Ramos (cell line): ENCODE measurements at regions not wholly inside any gene's neighbourhood (a gene's known extent, or its start where the extent isn't known, plus 50 kb on each side); places are given as distances from the start of the nearest gene placed in this dataset.

Experiments
- in situ Hi-C: fragments of 300-500 bp; cut with MboI; formaldehyde crosslinking; loops from one replicate; pipeline ENCODE4 v1.14.3; 2022; ENCODE audit warnings: low sequenced_read_pairs; ENCODE audit not compliant: unreplicated experiment

DNA sequence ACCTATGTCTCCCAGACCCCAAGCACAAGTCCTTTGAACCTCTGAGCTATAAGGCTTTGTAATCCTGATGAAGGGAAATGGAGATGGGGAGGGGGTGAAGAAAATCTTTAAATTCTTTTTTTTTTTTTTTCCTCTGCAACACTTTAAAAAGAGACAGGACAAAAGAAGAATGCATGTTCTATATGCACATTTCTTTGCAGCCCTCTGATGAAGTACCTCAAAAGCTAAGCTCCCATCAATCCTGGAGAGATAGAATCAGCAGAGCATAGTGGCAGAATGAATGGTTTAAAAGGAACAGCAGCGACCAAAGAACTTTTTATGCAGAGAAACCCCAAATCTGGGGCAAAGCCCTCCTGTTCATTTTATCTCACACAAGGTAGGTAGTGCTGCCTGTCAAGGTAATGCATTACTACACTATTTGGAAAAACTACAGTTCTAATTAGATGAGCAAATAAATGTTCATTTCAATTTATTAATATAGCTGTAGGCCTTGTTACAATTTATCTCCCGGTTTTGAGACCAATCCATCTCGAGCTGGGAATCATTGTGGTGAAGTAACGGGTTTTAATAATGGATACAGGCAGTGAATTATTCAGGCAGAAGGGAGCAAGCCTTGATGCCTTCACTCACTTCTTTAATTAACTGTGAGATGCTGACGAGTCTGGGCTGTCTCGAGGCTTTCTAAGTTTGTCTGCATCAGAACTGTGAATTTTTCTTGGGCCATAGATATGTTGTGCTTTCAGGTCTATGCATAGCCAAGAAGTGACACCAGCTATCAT lies 173.5 kb upstream of the ZNF608 start:
- in situ Hi-C loops: no loop called here

DNA sequence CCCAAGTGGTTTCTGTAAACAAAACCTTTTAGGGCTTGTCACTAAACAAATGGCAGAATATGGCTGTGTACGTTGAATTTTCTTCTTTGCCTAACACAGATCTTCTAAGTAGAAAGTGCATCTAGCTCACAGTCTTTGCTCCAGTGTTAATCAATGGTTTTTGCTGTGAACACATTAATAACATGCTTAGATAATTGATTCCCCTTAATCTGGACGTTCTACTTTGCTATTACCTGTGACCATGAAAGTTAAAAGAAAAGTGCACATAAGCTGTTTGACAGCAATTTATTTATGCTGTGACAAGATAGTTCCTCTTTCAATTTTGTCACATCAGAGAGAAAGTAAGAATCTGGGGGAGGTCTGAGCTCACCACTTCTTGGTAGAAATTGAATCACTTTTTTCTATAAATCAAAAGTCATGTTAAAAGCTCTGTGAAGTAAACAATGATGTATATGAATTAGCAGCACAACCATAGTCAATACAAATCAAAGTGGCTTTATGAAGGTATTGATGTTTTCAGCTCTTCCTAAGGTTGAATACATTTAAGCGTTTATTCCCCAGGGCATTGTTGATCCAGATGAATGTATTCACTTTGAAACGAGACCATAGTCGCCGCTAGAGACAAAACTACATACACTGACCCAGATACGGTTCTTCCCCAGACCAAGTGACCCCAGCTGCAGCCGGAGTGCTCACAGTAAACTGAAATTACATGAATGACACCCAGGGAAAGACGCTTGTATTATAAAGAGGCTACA lies 174.6 kb upstream of the ZNF608 start:
- in situ Hi-C loops: no loop called here

DNA sequence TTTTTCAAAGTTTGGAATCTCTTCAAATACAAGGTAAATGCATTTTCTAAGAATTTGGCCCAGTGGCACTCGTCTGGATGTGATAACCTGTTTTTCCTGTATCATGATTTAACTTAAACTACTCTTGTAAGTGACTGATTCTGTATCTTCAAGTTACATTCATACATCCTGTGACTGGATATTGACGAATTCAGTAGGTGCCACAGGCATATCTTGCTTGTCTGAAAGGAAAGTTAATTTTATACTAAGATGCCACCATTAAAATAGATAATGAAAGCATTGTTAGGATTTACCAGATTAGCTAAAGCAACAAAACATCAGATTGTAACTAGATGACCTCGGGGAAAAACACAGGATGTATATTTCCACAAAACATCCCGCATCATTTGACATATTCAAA lies 175.3 kb upstream of the ZNF608 start:
- in situ Hi-C loops: no loop called here

DNA sequence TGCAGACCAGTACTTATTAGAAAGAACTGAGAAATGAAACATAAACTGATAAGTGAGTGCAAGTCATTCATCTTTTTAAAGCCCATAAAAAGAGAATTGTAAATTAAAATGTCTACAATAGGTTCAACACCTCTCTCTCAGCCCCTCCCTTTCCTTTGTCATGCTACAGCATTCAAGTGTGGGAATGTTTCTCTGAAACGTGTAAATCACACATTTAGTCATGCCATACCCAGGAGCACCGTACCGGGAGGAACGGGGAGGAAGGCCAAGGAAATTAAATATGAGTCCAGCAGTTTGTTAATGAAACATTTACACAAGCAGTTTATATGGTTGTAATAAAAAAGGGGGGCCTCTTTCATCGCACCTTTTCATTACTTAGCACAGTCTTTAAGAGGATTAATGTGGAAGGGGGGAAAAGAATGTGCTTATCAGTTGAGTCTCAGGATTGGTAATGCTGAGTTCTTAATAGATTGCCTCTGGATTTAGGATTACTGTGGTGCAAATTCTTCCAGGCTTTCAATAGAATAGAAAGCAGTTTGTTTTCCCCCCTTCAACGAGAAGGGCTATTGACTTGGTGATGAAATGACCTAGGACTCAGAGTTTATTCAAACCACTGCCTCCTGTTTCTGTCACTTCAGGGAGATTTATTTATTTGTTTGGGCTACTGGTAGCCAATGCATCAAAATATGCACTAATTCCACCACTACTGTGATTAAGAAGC lies 176.0 kb upstream of the ZNF608 start:
- in situ Hi-C loops: no loop called here

DNA sequence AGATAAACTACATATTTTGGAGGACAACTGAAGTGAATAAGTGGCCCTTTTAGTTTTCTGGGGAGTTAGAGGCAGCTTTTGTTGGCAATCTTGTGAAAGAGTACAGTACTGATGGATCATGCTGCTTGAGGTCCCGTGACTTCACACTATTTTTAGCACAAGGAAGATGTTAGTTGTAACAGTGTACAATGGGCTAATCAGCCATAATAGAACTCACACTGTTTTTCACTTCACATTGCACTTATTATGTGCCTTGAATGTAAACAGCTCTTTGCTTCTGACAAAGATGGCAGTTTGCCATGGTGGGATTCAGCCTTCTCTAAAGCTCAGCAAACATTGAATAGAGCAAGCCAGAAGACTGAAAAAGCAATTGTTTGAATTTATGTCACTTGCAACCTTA lies 176.7 kb upstream of the ZNF608 start:
- in situ Hi-C loops: no loop called here

DNA sequence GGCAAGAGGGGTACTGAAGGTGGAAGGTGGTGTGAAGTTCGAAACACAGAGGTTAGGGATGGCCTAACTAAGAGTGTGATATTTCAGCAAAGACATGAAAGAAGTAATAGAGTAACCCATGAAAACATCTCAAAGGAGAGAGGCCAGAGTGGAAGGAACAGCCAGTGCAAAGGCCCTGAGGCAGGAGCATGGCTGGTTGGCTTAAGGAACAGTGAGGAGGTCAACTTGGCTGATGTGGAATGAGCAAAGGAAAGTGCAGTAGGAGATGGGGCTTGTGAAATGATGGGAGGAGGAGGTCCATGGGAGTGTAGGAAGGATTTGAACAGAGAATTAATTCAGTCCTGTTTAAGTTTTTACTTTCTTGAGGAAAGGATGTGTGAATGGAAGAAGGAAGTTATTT lies 178.3 kb upstream of the ZNF608 start:
- in situ Hi-C loops: no loop called here

DNA sequence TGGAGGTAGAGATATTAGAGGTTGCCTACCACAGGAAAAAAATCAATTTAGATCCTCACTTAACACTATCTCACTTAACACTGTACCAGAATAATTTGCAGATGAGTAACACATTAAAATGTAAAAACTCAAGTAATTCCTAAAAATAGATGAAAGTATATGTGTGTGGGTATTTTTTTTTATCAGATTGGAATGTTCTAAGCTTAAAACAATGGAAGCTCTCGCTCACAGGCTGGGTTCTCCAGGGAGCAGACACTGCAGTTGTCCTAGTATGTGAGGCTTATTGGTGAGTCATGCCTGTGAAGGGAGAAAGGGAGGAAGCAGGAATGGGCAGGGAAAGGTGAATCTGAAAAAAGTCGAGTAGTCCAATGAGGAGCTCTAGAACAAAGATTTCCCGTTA lies 181.3 kb upstream of the ZNF608 start:
- in situ Hi-C loops: no loop called here

DNA sequence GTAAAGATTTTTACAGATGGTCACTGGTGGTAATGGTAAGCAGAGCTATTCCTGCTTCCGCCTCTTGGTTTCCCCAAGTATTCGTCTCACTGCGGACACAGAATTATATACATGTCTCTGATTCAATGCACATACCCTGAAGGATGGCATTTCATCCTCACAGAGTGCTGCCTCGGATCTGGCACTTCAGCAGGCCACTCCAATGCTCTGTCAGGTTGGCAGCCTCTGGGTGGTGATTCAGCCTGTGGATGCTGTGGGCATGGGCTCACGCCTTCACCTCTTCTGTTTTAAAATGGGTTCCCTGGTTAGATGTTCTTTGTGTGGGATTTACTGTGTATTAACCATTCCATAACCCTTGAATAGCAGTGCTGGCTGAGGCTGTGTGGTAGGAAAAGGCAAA lies 182.6 kb upstream of the ZNF608 start:
- in situ Hi-C loops: no loop called here

DNA sequence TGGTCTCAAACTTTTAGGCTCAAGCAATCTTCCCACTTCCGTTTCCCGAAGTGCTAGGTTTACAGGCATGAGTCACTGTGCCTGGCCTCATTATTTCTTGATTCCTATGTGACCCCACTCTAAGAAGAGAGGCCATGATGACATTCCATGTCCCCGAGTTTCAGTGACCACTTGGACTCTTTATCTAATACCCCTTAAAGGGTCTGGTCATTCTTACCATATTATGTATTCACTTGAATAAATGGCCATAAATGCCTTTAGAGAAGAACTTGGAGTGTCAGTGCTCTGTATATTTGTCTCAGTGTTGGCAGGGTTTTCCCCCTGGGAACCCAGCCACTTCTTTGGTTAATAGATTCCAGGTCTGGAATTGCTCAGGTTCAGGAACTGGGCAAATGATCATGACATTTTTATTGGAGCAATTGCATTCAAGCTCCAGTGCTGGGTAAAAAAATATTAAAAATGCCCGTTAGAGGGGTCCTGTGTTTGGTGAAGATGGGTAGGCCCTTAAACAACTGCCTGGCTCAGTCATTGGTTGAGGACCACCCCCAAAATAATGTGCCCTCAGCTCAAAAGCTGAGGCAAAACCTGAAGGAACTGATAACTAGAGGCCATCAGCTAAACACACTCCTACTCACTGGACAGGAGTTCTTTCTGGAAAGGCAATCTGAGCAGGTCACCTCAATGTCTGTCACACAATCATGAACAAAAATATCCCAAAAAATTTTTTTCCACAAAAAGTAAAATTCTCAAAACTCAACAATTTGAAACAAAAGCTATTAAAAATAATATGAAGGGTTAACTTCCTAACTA lies 186.6 kb upstream of the ZNF608 start:
- in situ Hi-C loops: no loop called here

DNA sequence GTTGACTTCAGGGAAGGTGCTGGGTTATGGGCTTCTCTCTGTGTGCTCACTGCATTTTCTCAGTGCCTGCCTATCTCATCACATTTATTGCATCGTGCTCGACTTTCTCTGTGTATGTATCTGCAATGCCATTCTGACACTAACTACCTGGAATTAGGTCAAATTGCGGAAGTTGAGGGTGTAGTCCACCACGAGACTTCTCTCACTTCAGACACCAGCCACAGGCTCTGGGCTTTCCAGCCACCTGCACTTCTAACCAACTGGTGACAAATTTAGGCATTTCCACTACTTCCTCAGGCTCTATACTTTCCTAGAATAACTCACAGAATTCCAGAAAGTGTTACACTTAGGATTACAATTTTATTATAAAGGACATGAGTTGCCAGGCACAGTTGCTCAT lies 188.6 kb upstream of the ZNF608 start:
- in situ Hi-C loops: no loop called here

DNA sequence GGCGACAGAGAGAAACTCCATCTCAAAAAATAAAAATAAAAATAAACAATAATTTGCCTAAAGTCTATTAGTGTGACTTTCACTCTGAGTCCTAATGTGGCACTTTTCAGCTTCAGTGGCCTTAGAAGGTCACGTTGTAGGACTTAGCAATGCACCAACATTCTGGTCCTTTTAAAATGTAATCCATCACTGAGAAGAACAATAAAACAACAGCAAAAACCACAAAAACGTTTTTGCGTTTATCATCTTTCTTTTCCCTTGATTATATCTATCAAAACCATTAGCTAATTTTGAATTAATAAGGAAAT lies 190.1 kb upstream of the ZNF608 start:
- in situ Hi-C loops: no loop called here

DNA sequence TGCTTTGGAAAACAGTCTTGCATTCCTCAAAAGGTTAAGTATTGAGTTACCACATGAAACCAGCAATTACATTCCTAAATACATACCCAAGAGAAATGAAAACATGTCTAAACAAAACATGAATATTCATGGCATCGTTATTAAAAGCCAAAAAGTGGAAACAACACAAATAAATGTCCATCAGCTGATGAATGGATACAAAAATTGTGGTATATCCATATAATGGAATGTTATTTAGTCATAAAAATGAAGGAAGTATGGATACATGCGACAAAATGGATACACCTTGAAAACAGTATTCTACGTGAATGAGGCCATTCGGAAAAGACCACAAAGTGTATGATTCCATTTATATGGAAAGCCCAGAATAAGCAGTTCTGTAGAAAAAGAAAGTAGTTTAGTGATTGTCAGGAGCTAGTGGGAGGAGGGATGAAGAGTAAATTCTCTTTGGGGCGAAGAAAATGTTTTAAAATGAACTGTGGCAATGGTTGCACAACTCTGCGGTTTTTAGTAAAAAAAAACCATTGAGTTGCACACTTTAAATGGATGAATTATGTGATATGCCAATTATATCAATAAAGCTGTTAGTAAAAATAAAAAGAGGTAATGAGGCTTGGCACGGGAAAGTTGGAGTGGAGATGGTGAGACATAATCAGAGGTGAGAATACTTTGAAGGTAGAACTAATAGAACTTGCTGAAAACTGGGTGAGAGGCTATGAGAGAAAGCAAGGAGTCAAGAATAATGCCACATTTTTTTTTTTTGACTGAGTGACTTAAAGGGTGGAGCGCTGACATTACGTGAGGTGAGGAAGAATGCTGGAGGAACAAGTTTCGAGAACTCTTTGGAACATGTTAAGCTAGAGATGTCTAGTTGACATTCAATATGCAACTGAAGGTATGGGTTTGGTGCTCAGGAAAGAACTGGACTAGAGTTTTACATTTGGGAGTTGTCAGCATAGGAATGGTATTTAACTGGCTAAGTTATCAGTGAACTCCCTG lies 194.9 kb upstream of the ZNF608 start:
- in situ Hi-C loops: no loop called here

DNA sequence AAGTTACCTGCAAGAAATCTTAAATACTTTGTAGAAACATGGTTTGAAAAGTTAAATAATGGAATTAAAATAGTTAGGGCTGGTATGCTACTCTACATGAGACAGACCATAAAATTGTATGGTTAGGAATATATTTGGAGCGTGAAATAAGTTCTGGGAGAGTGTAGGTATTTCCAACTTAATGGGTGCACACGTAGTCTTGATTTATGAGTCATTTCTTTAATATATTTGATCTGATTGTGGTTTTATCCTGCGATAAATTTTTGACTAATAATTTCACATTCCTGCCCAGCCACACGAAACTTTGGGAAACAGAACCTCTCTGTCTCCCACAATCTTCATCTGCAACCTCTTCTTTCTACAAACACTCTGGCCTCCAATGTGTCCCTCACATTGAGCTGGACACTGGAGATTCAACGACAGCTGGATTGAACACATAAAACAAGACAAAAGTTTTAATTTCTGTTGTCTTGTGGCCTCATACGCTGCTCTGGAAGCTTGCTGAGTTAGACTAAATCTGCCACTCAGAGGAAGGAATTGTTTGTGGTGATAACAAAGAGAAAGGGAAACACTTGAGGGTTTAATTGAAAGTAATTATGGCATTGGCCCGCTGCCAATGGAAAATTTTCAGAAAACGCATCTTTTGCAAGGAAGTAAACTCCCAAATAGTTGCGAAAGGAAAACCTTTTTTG lies 201.8 kb upstream of the ZNF608 start:
- in situ Hi-C loops: no loop called here

DNA sequence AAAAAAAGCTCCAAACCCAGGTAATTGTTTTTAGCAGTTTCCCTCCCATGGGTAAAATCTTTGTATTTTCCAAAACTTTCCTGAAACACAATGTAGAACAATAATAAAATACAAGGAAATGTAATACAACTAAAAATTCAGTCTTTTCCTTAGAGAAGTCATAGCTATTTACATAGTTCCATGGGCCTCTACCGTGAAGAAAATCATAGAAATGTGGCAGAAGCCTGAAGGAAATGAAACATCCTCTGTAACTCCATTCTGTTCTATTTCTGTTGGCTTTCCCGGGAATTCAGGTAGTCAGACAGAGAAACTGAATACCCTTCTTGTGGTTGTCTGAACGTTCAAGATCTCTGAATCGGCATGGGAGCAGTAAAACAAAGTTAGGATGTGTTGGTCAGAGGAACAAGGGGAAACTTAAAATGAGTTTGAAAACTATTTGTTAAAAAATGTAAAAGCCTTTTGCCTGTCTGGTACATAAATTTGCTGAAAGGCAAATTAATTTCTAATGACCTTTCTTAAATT lies 202.4 kb upstream of the ZNF608 start:
- in situ Hi-C loops: no loop called here

DNA sequence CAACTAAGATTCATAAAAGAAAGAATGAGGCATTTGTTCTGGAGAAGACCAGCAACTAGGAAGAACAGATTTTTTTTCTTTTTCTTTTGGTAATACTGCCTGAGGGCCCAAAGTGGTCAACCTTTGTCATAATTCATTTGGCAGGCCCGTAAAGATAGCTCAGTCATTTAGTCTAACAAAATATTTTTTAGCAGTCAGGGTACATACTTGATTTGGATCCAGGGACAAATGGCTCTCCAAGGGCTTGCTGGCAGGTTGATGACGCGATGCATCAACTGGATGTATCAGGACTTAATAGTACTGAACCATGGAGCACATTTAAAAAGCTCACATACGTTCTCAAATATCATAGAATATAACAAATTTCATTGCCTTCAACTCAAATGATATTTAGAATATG lies 203.4 kb upstream of the ZNF608 start:
- in situ Hi-C loops: no loop called here

DNA sequence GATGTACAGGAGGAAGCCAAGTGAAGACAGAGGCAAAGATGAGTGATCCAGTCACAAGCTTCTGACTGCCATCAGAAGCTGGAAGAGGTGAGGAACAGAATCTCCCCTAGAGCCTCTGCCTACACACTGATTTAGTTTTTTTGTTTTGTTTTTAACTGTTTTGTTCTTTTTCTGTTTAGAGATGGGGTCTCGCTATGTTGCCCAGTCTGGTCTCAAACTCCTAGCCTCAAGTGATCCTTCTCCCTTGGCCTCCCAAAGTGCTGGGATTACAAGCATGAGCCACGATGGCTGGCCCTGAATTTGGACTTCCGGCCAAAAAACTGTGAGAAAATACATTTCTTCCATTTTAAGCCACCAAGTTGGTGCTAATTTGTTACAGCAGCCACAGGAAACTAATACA lies 204.7 kb upstream of the ZNF608 start:
- in situ Hi-C loops: no loop called here

DNA sequence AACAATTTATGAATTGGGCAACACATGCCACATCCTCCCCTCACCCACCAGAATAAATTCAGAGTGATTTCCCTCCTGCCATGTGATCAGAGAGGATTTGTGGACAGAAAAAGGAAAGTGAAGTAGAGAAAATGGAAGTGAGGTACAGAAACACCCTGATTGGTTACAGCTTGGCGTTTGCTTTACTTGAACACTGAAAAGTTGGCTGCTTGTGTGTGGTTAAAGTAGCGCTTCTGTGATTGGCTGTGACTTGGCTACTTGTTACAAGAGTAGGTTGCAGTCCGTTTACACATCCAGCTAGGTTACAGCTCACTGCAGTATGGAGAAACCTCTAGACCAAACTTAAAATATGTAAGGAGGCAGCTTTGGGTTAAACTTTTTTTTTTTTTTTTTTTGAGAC lies 205.2 kb upstream of the ZNF608 start:
- in situ Hi-C loops: no loop called here

DNA sequence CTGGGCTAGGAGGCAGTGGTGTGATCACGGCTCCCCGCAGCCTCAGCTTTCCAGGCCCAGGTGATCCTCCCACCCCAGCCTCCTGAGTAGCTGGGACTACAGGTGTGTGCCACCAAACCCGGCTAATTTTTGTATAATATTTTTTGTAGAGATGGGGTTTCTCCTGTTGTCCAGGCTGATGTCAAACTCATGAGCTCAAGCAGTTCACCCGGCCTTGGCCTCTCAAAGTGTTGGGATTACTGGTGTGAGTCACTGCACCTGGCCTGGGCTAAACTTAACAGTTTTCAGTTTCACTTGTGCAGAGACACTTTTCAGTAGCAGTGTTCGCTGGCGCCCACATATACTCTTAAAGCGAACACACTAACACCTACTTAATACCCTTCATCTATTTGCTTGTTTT lies 205.6 kb upstream of the ZNF608 start:
- in situ Hi-C loops: no loop called here

DNA sequence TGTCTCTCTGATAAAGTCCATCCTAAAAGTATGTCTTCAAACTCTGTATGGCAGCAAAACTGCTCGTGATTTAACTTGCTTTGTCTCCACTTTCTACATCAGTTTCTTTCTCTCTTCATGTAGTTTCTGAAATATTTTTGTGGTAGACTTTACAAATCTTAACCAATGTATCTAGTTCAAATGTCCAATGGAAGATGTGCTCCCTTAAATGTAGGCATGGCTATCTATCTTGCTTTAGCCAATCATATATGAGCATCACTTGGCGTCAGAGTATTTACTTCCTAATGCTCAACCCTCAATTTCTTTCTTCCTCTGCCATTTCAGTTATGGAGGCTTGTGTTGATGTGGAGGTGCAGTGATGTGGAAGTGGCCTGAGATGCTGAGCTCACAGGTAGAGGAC lies 206.1 kb upstream of the ZNF608 start:
- in situ Hi-C loops: no loop called here
